K562 (cell line): ENCODE measurements at regions not wholly inside any gene's neighbourhood (a gene's known extent, or its start where the extent isn't known, plus 50 kb on each side); places are given as distances from the start of the nearest gene placed in this dataset.
A peak's percentile ranks its signal among the peaks of the same experiment; 100 is the strongest.
"Not testable (repeated sequence)": the region's sequence is repeated elsewhere in the genome, so short reads cannot be mapped to it uniquely, and the experiment has no call there.

Experiments used
- ATAC-seq: fragments of 200-7000 bp; cut with Tn5 transposase; 3 replicates; pipeline ENCODE4 v1.9.1; 2020; ENCODE audit warnings: moderate library complexity
- BruUV-seq: library from RNA; stranded (reverse); fragments of 400-500 nt; replicated peaks from 2 replicates; lab custom pipeline; 2021; lab: Mats Ljungman, UMichigan
- CTCF ChIA-PET: fragments of 300-600 bp; formaldehyde crosslinking; extraction: SDS; loops from one replicate; lab custom pipeline; 2021; ENCODE audit warnings: low intra/inter-chr PET ratio; lab: Yijun Ruan, JAX
- POLR2A ChIA-PET: fragments of 300-600, 350-650 bp; sonication (Branson Sonifier 250); formaldehyde crosslinking; extraction: SDS; loops from one replicate; lab custom pipeline; 2021; ENCODE audit warnings: antibody characterized with exemption, inconsistent platforms; lab: Yijun Ruan, JAX
- DNase-seq, 4 experiments: peaks; one replicate each; pipeline versions ENCODE4 v3.0.0 to v3.0.0-alpha.2; 2011 to 2018; ENCODE audit warnings: low spot score in 3 of 4, mixed read lengths in 3 of 4; ENCODE audit errors: extremely low read depth in 1 of 4
- FAIRE-seq: peaks from 2 replicates; lab custom pipeline; 2011; peaks lifted over from hg19 to GRCh38; lab: Jason Lieb, UNC
- H2AFZ ChIP-seq: 2 replicates; pipeline ENCODE4 v1.6.0; 2011; ENCODE audit warnings: low read depth, low read length, control low read depth, inconsistent platforms
- H3K27ac ChIP-seq: fragments of 200-600 bp; 3 replicates; pipeline ENCODE4 v1.8.0; 2011; ENCODE audit warnings: low read depth, mild to moderate bottlenecking, control low read depth, inconsistent platforms, low read length, moderate library complexity, mixed read lengths; ENCODE audit errors: extremely low read depth
- H3K27me3 ChIP-seq, 2 experiments: fragments of 300-600 bp in 1 of 2; 2 replicates in 1 of 2; 3 replicates in 1 of 2; pipeline versions ENCODE4 v1.6.0 to v1.8.0; 2011; ENCODE audit warnings: inconsistent platforms in 2 of 2, low read length in 2 of 2, mild to moderate bottlenecking in 1 of 2, mixed read lengths in 1 of 2, moderate library complexity in 1 of 2; ENCODE audit not compliant: control insufficient read depth in 2 of 2, insufficient read depth in 2 of 2
- H3K36me3 ChIP-seq: fragments of 300-600 bp; 3 replicates; pipeline ENCODE4 v1.8.0; 2011; ENCODE audit warnings: mild to moderate bottlenecking, low read length, inconsistent platforms; ENCODE audit not compliant: control insufficient read depth, insufficient read depth
- H3K4me1 ChIP-seq, 2 experiments: fragments of 200-600 bp in 1 of 2; replicated peaks in 1 of 2; 2 replicates in 1 of 2; 3 replicates in 1 of 2; pipeline versions ENCODE4 v1.5.1 to v1.8.0; 2011; ENCODE audit warnings: inconsistent platforms in 2 of 2, low read length in 2 of 2, mild to moderate bottlenecking in 1 of 2, mixed read lengths in 1 of 2, moderate library complexity in 1 of 2; ENCODE audit not compliant: control insufficient read depth in 2 of 2, insufficient read depth in 2 of 2
- H3K4me2 ChIP-seq: 2 replicates; pipeline ENCODE4 v1.6.1; 2011; ENCODE audit warnings: low read length, control low read depth, inconsistent platforms, mixed read lengths; ENCODE audit not compliant: insufficient read depth
- H3K4me3 ChIP-seq: fragments of 200-600 bp; sonication (generic), shearing (Covaris generic); 2 replicates; pipeline ENCODE4 v1.5.1; 2016; ENCODE audit warnings: control low read depth, inconsistent platforms
- H3K79me2 ChIP-seq: fragments of 200-600 bp; 3 replicates; pipeline ENCODE4 v1.8.0; 2011; ENCODE audit warnings: low read length, inconsistent platforms; ENCODE audit not compliant: control insufficient read depth, insufficient read depth
- H3K9ac ChIP-seq, 2 experiments: 2 replicates each; pipeline versions ENCODE4 v1.6.0 to v1.6.1; 2011; ENCODE audit warnings: low read depth in 2 of 2, low read length in 2 of 2, control low read depth in 1 of 2, inconsistent platforms in 1 of 2, mild to moderate bottlenecking in 1 of 2, mixed read lengths in 1 of 2; ENCODE audit not compliant: insufficient read depth in 1 of 2
- H3K9me1 ChIP-seq: one replicate; pipeline ENCODE4 v1.6.0; 2011; ENCODE audit warnings: inconsistent platforms, mild to moderate bottlenecking, low read length, moderate library complexity; ENCODE audit not compliant: control insufficient read depth, insufficient read depth
- H3K9me3 ChIP-seq: replicated peaks from 2 replicates; pipeline ENCODE4 v1.5.1; 2011; ENCODE audit warnings: low read depth, low read length, inconsistent platforms; ENCODE audit not compliant: control insufficient read depth, insufficient read depth
- H4K20me1 ChIP-seq: replicated peaks from 2 replicates; pipeline ENCODE4 v1.6.1; 2011; ENCODE audit warnings: low read length, inconsistent platforms, mixed read lengths; ENCODE audit not compliant: control insufficient read depth, insufficient read depth
- WGBS: fragments of 100-300 bp; shearing (Covaris generic); methylation state at CpG from one replicate; pipeline ENCODE4 v1.1.6; 2016; ENCODE audit warnings: low coverage, mixed read lengths; ENCODE audit not compliant: insufficient coverage; ENCODE audit errors: missing lambda C conversion rate; 5-methylcytosine and 5-hydroxymethylcytosine counted together
- in situ Hi-C: fragments of 300-500 bp; cut with MboI; formaldehyde crosslinking; loops from 4 replicates; pipeline ENCODE4 v1.15.0; 2018; ENCODE audit warnings: inconsistent platforms, mixed read lengths
- intact Hi-C: fragments of 100-400 bp; cut with micrococcal nuclease; formaldehyde crosslinking; loops from 2 replicates; pipeline ENCODE4 v1.14.2; 2022
- TF ChIP-seq, protein P1 (sequence below), 2 experiments: fragments of 450-650 bp; conservative IDR thresholded peaks; 2 replicates each; pipeline ENCODE4 v1.6.1; 2017; ENCODE audit warnings: mild to moderate bottlenecking in 2 of 2, moderate library complexity in 2 of 2

- BruUV-seq, FAIRE-seq, H4K20me1 ChIP-seq, CTCF ChIA-PET, ATAC-seq, H3K9me3 ChIP-seq, intact Hi-C loops, POLR2A ChIA-PET, H3K4me1 ChIP-seq, in situ Hi-C loops, H3K9me1 ChIP-seq, H3K36me3 ChIP-seq, H3K27me3 ChIP-seq: not testable (repeated sequence)
- WGBS, result 0% methylated on average over 4 of the region's 5 CpGs
- H3K4me2 ChIP-seq, result peak overlapping the region; percentile 48
- H3K4me3 ChIP-seq, result peak overlapping the region; percentile 80
- H2AFZ ChIP-seq, result peak overlapping the region; percentile 55; the same call in 1 of the 2 replicates
- peak overlapping the region in 1 of 2 experiments; percentile 72; a peak in 2 of 4 replicates for H3K9ac ChIP-seq
- peak overlapping the region; percentile 91; the same call in 2 of the 3 replicates for H3K27ac ChIP-seq
- H3K79me2 ChIP-seq, result peaks cover 47% of the 10 kb centered on the region
- TF ChIP-seq, protein P1, sequence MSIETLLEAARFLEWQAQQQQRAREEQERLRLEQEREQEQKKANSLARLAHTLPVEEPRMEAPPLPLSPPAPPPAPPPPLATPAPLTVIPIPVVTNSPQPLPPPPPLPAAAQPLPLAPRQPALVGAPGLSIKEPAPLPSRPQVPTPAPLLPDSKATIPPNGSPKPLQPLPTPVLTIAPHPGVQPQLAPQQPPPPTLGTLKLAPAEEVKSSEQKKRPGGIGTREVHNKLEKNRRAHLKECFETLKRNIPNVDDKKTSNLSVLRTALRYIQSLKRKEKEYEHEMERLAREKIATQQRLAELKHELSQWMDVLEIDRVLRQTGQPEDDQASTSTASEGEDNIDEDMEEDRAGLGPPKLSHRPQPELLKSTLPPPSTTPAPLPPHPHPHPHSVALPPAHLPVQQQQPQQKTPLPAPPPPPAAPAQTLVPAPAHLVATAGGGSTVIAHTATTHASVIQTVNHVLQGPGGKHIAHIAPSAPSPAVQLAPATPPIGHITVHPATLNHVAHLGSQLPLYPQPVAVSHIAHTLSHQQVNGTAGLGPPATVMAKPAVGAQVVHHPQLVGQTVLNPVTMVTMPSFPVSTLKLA (conservative IDR thresholded peaks at IDR 0.05), result peak in 1 of 2 experiments; percentile 53; a peak in 1 of 4 replicates
- DNase-seq, result peak in 1 of 4 experiments; percentile 18
Observed at GRCh38 chr7:32729335-32729675, 162.3 kb downstream of the KBTBD2 start.
